NK-92 treated with Interleukin-12 subunit alpha and Interleukin-12 subunit beta, amount 100 ng/mL, for 24 hours (cell line): ENCODE measurements at regions not wholly inside any gene's neighbourhood (a gene's known extent, or its start where the extent isn't known, plus 50 kb on each side); places are given as distances from the start of the nearest gene placed in this dataset.
"Not testable (repeated sequence)": the region's sequence is repeated elsewhere in the genome, so short reads cannot be mapped to it uniquely, and the experiment has no call there.

Source experiments
- DNase-seq: peaks from one replicate; lab custom pipeline; 2025; lab: John Stamatoyannopoulos, UW

DNA sequence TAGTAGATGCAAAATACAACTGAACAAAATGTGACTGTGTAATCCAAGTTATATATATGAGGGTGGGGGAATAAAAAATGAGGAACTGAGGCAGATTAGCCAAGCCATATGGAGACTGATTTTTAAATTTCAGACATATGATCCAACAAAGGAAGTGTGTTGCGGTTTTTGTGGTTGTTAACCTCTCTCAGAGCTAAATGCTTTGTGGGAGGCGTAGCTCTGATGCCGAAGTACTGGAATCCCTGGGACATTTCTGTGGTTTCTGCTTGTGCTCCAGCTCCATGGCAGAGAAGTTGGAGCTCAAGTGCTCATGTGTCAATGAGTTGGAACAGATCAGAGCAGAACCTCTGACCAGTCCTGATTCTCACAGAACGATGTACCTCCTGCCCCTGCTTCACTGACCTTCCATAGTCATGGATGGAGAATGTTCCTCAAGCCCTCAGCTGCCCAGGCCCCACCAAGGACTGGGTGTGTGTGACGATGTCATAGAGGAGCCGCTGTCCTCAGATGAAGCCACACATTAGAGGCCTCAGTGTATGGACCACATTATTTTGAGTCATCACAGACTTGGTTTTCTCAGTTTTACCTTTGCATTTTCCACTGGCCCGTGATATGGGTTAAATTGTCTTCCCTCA, 107.6 kb downstream of the SOX1 start:
- DNase-seq = no peak

DNA sequence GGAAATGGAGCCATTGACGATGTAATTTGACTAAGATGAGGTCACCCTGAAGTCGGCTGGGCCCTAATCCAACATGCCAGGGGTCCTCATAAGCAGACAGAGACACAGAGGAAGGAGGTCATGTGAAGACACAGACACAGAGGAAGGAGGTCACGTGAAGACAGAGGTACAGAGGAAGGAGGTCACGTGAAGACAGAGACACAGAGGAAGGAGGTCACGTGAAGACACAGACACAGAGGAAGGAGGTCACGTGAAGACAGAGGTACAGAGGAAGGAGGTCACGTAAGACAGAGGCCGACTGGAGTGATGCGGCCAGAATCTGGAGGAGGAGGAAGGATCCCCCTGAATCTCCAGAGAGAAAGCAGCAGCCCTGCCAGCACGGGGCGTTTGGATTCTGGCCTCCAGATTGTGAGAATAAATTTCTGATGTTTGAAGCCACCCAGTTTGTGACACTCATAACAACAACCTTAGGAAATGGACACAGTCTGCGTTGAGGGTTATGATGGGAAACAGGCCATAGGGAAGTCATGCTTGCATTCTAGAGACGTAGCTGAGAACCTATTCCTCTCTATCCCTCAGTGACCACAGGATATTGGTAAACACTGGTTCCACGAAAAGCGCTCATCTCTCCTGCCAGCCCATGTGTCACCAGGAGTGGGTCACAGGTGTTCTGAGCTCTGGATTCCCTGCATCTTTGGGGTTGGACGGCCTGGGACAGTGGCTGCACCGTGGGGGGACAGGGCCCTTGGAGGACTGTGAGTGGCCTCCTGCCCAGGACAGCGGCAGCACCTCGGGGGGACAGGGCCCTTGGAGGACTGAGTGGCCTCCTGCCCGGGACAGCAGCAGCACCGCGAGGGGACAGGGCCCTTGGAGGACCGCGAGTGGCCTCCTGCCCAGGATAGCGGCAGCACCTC, 108.5 kb downstream of the SOX1 start:
- no peak for DNase-seq

GRCh38 chr13:112176141-112177119, 109.5 kb downstream of the SOX1 start:
- not testable (repeated sequence) for DNase-seq

- DNase-seq = no peak
Observed at GRCh38 chr13:112177450-112178288, 110.7 kb downstream of the SOX1 start.

DNA sequence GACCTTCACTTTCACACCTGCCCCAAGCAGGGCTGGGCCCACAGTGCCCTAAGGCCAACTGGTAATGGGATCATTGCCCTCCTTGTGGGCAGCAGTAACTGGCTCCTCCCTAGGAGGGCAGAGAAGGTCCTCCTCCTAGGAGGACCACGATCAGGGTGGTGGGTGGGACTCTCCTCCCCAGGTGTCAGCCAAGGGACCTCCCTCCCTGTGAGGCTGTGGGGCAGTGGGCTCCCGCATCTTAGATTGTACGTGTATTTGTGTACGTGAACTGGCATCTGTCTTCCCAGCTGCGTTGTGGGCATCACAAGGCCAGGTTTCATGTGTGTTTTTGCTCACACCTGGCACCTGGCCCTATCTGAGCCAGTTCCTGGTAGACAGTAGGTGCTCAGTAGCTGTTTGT, 111.8 kb downstream of the SOX1 start:
- no peak for DNase-seq

- no peak for DNase-seq
Observed at GRCh38 chr13:112179421-112179820, 112.5 kb downstream of the SOX1 start.

DNA sequence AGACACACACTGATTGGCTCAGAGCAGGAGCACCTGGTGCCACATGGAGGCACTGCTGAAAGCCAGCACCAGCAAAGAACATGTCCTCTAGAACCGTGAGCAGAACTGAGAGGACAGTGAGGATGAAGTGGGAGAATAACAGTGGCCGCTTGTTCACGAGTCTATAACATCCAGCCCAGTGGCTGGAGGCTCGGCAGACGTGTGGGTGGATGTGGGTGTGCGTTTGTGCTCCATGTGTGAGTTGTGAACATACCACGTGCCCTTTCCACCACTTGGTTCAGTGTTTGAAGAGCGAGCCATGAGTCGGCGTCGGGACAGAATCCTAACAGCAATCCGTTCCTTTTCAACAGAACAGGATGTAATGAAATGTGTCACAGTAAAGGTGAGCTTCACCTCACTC, 113.0 kb downstream of the SOX1 start:
- no peak for DNase-seq

GRCh38 chr13:112181336-112182067, 114.6 kb downstream of the SOX1 start:
- no peak for DNase-seq

- no peak for DNase-seq
Observed at GRCh38 chr13:112182251-112182650, 115.3 kb downstream of the SOX1 start.

- peak; percentile 33 for DNase-seq
Observed at GRCh38 chr13:112182846-112183531, 116.0 kb downstream of the SOX1 start.

DNA sequence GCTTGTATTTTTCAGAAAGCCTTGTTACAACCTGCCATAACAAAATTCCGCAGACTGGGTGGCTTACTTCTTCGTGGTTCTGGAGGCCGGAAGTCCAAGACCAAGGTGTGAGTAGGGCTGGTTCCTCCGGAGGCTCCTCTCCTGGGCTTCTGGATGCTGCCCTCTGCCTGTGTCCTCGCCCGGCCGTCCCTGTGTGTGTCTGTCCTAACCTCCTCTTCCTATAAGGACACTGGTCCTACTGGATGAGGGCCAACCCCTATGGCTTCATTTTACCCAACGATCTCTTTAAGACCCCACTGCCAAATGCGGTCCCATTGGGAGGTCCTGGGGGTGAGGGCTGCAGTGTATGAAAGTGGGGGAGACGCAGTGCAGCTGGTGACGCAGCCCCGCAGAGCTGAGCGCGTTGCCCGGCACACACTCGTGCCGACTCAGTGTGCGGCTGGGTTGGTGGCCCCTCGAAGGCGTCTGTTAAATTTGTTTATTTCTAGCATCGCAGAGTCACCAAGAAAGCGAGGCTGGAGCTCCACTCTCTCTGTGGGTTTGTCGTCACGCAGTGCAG, 116.7 kb downstream of the SOX1 start:
- no peak for DNase-seq

DNA sequence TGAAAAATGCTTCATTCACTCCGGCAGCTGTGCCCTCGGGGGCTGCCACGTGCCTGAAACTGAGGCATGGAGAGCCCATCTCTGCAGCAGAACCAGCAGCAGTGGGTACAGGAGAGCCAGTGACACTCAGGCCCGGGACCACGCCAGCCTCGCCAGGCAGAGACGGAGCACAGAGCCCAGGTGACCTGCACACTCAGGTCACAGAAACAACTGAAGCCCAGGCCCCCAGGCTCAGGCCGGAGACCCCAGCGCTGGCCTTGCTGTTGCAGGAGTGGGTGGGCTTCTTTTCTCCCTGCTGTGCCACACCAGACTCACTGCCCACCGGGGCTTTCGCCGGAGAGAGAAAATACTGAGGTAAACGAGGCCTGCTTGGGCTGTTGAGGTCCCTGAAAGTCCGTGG, 117.3 kb downstream of the SOX1 start:
- DNase-seq = no peak

- no peak for DNase-seq
Observed at GRCh38 chr13:112184851-112185371, 118.0 kb downstream of the SOX1 start.

DNA sequence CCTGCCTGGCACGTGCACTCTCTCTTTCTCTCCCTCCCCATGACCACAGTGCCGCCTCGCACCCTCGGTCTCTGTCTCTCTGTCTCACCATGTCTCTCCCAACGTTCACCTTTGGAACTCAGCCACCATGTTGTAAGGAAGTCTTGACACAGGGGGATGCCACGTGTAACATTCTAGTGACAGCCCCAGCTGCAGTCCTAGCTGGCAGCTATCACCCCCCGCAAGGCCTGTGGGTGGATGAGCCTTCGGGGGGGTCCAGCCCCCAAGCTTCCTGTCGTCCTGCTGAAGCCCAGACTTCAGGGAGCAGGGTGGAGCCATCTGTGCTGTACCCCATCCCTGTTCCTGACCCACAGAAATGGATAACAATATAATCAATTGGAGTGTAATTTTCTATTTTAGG, 118.5 kb downstream of the SOX1 start:
- DNase-seq = no peak

GRCh38 chr13:112186091-112186490, 119.1 kb downstream of the SOX1 start:
- DNase-seq = no peak

DNA sequence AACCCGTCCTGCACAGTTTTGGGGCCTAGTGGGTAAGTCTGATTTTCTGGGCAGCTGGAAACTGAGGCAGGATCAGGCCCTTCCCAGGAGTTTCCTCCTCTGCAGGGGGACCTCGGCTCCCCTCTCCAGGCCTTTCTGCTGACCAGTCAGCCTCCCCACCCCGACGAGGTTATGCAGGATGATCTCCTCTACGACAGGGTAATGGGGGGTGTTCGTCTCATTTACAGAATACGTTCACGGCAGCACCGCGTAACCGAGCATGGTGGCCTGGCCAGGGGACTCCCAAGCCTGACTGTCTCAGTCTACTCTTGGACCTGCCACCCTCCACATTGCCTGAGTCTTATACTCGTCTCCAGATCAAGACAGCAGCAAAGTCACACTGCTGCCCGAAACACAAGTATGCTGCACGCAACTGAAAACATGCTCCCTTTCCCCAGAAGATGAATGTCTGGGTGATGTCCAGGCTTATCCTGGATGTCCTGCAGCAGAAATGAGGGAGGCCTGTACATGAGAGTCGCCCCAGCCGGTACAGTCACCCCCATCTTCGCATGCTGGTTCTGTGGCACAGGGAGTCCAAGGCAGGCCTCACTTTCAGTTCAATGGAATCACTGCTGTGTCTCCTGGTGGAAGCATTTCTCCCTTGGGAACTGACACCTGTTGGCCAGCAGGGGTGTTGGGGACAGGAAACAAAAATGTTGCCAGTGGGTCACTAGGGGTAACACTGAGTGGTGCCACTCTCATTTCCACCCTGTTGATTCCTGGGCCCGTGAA, 120.8 kb downstream of the SOX1 start:
- no peak for DNase-seq

- DNase-seq = no peak
Observed at GRCh38 chr13:112188298-112188610, 121.3 kb downstream of the SOX1 start.

DNA sequence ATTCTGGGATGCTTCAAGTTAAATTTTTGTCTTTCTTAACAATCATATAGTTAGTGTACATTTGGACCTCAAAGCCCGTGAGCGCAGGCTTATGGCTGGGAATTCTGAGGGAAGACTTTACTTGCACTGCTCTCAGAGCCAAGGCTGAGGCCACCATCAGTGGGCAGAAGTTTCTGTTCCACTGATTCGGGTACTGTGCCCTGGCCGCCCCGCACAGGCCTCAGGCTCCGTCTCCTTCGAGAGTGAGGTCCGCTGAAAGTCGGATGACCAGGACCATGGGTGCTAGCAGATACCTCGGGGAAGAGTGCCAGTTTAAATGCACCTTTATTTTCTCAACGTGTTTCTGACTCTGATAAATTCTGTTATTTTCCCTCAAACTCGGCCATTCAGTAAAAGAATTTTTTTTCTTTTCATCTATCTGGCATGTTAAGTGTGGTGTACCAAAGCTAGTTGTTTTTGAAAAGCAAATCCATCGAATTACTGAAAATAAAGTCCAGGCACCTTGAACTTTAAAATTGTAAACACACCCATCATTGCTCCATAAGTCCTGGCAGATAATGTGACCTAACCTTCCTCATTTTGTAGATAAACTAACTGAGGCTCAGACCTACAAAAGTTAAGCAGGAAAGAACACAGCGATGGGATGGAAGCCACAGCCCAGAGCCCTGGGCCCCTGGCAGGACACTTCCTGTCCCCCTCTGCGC, 126.7 kb downstream of the SOX1 start:
- no peak for DNase-seq
